Lower leg skin (tissue), 4 donors: ENCODE measurements at regions not wholly inside any gene's neighbourhood (a gene's known extent, or its start where the extent isn't known, plus 50 kb on each side); places are given as distances from the start of the nearest gene placed in this dataset.

ENCODE experiments used
- DNase-seq, 2 donors: peaks; one replicate each; pipeline ENCODE4 v3.0.0-alpha.2; 2019; ENCODE audit warnings: low spot score in 2 of 2
- H3K4me3 ChIP-seq: fragments of 200-600 bp; sonication (generic); 2 replicates; pipeline ENCODE4 v1.5.1; 2017; ENCODE audit warnings: mild to moderate bottlenecking, low read depth; ENCODE audit not compliant: poor library complexity, severe bottlenecking
- POLR2A ChIP-seq, 2 donors: fragments of 450-650 bp; IDR thresholded peaks; one replicate each; pipeline ENCODE4 v1.6.1; 2016 to 2017; ENCODE audit warnings: antibody characterized with exemption in 2 of 2, mild to moderate bottlenecking in 1 of 2, moderate library complexity in 1 of 2
- WGBS, 2 donors: methylation state at CpG; one replicate each; pipeline ENCODE4 v1.1.5; 2018; 5-methylcytosine and 5-hydroxymethylcytosine counted together
- intact Hi-C: fragments of 100-400 bp; cut with DNase I; formaldehyde crosslinking; loops from one replicate; pipeline ENCODE4 v1.15.0; 2023; ENCODE audit warnings: low total_unique reads
- TF ChIP-seq, protein P1 (sequence below), 3 donors: fragments of 450-650 bp; IDR thresholded peaks; one replicate each; pipeline ENCODE4 v1.5.1; 2016; ENCODE audit warnings: antibody characterized with exemption in 3 of 3, mild to moderate bottlenecking in 3 of 3, moderate library complexity in 2 of 3

DNA sequence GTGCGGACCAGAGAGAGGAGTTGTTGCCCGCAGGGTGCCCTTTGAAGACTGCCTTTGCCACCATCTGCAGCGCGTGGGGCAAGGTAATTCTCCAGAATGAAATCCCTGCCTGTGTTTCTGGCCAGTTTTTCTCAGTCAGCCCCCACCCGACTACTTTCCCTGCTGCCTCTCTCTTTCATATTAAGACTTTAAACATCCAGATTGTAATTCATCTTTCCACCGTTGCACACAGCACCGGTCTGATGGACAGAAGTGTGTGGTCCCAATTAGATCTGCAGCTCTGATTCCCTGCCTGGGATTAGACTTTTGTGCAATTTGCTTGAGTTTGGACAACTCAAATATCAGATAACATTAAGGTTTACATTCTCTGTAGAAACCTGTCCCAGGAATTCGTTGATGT, 489.0 kb downstream of the QKI start:
- 83 to 86% methylated on average over 8 of the region's 8 CpGs for WGBS, 2 donors
- no peak for DNase-seq
- TF ChIP-seq, protein P1, sequence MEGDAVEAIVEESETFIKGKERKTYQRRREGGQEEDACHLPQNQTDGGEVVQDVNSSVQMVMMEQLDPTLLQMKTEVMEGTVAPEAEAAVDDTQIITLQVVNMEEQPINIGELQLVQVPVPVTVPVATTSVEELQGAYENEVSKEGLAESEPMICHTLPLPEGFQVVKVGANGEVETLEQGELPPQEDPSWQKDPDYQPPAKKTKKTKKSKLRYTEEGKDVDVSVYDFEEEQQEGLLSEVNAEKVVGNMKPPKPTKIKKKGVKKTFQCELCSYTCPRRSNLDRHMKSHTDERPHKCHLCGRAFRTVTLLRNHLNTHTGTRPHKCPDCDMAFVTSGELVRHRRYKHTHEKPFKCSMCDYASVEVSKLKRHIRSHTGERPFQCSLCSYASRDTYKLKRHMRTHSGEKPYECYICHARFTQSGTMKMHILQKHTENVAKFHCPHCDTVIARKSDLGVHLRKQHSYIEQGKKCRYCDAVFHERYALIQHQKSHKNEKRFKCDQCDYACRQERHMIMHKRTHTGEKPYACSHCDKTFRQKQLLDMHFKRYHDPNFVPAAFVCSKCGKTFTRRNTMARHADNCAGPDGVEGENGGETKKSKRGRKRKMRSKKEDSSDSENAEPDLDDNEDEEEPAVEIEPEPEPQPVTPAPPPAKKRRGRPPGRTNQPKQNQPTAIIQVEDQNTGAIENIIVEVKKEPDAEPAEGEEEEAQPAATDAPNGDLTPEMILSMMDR (IDR thresholded peaks at IDR 0.05) = no peak
- no peak for TF ChIP-seq POLR2A (IDR thresholded peaks at IDR 0.05)
- intact Hi-C loops = no loop called here
- no peak overlapping the region for H3K4me3 ChIP-seq

DNA sequence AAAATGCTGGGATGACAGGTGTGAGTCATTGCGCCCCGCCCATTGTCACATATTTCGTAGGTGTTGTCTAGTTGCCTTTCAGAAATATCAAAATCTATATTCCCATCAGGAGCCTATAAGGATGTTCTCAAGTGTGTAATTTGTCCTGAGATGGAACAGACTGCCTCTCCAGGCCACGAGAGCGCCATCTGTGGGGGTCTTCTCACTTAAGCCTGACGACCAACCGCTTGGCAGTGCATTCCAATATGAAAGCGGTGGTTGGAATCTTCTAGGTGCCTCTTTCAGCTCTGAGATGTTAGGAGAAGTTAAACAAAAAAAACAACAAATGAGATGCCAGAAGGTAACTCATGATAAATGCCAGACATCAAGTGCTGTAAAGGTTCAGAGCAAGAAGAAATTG, 488.5 kb downstream of the QKI start:
- 80 to 88% methylated on average over 8 of the region's 8 CpGs for WGBS, 2 donors
- DNase-seq = no peak
- TF ChIP-seq POLR2A (IDR thresholded peaks at IDR 0.05) = no peak
- TF ChIP-seq, protein P1 (IDR thresholded peaks at IDR 0.05) = no peak
- intact Hi-C loops = no loop called here
- no peak overlapping the region for H3K4me3 ChIP-seq

DNA sequence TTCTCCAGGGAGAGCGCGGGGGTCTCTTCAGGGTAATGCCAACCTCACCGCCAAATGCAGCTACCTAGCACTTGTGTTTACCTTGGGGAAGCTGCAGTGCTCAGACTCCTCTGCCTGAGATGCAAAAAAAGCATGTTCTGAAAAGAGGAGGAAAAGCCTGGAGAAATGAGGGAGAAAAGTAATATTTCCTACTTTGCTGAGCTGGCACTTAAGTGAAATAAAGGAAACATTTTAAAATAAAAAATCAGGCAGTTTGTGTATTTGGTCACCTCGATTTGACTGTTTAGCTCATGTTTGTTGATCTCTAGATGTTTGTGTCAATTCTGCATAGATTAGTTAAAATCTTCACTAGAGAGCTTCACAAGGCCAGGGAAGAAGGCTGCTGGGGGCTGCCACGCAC, 487.2 kb downstream of the QKI start:
- intact Hi-C loops = no loop called here
- no peak overlapping the region for H3K4me3 ChIP-seq
- no peak for TF ChIP-seq POLR2A (IDR thresholded peaks at IDR 0.05)
- TF ChIP-seq, protein P1 (IDR thresholded peaks at IDR 0.05) = no peak
- DNase-seq = no peak
- WGBS, 2 donors = 96 to 99% methylated on average over 5 of the region's 5 CpGs

DNA sequence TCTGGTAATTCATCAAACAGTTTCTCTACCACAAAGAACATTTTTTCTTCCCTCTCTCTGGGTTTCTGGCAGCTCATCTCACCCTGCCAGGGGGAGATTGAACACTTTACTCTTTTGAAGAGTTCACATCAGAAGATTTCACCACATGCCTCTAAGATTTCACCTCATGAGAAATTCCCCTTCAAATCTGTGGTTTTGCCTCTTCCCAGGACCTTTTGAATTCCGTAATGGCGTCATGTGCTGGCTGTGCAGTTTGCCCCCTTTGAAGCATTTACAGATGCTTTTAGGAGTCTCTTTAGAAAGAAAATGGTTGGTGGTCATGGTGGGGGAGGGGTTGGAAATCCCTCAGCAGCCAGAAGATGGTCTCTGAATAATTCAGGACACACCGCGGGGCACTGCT, 486.1 kb downstream of the QKI start:
- H3K4me3 ChIP-seq = no peak overlapping the region
- WGBS, 2 donors = 82 to 86% methylated on average over 4 of the region's 4 CpGs
- DNase-seq = no peak
- no peak for TF ChIP-seq POLR2A (IDR thresholded peaks at IDR 0.05)
- TF ChIP-seq, protein P1 (IDR thresholded peaks at IDR 0.05) = no peak
- intact Hi-C loops = no loop called here

DNA sequence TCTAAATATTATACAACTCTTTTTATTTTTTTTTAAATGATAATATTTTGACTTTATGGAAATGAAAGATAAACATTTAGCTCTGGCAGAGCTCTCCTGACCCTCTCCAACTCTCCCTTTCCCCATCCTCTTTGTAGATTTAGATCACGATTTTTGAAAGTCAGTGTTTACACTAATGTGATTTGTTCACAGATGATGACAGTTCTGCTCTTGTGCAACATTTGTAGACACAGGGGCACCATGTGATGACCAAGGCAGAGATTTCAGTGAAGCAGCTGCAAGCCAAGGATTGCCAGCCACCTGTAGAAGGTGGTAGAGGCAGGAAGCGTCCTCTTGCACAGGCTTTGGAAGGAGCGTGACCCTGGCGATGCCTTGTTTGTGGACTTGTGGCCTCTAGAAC, 483.2 kb downstream of the QKI start:
- 95 to 97% methylated on average over 4 of the region's 4 CpGs for WGBS, 2 donors
- DNase-seq = no peak
- intact Hi-C loops = no loop called here
- H3K4me3 ChIP-seq = no peak overlapping the region
- TF ChIP-seq, protein P1 (IDR thresholded peaks at IDR 0.05) = no peak
- no peak for TF ChIP-seq POLR2A (IDR thresholded peaks at IDR 0.05)

DNA sequence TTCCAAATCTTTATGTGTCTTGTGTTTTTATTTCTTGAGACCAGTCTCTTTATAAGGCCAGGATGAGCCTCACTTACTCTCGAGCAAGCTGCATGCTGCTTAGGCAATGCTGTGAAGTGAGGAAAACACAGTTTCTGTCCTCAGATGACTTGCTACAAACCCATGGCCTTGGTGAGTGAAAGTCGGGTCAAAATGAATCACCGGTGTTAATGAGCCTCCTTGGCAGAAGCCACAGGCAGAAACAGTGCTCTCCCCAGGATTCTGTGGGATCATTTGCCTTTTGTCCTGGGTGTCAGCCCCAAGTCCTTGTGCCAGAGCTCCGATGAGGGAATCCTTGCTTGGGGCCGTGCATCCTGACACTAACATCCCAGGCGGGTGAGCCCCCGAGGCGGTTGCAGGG, 482.5 kb downstream of the QKI start:
- peak in 1 of 2 donors; percentile 26 for DNase-seq
- TF ChIP-seq, protein P1 (IDR thresholded peaks at IDR 0.05) = no peak
- TF ChIP-seq POLR2A (IDR thresholded peaks at IDR 0.05) = no peak
- no peak overlapping the region for H3K4me3 ChIP-seq
- intact Hi-C loops = no loop called here
- 66 to 78% methylated on average over 8 of the region's 8 CpGs for WGBS, 2 donors
